Myocyte (in vitro differentiated cells): ENCODE measurements at regions not wholly inside any gene's neighbourhood (a gene's known extent, or its start where the extent isn't known, plus 50 kb on each side); places are given as distances from the start of the nearest gene placed in this dataset.

Source experiments
- DNase-seq: peaks from one replicate; pipeline ENCODE4 v3.0.0-alpha.2; 2012; ENCODE audit warnings: low read depth

- no peak for DNase-seq
Observed at GRCh38 chr2:5215989-5216607, 476.1 kb upstream of the SOX11 start.

DNA sequence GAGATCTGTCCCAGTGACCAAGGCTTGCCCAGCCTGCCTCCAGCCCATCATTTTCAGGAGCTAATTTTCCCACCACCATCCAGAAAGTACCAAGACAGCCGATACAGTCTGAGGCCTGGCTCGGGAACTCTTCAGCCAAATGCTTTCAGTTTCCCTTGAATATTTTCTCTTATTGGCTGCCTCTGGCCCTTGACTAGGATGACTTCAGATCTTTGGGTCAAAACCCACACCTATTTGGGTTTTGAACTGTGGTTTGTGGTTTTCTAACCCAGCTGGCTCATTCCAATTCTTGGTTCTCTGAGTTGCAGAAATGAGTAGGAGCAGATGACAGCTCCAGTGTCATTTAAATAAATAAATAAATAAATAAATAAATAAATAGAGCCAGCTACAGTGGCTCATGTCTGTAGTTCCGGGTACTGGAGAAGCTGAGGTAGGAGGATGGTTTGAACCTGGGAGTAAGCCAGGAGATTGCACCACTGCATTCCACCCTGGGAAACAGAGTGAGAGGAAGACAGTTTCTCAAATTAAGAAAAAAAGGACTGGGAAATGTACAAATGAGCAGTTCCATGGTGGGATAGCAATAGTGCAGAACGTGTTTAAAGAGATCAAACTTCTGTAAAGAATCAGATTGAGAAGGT lies 465.0 kb upstream of the SOX11 start:
- peak; percentile 3 for DNase-seq

GRCh38 chr2:5229574-5229973 lies 462.6 kb upstream of the SOX11 start:
- no peak for DNase-seq

DNA sequence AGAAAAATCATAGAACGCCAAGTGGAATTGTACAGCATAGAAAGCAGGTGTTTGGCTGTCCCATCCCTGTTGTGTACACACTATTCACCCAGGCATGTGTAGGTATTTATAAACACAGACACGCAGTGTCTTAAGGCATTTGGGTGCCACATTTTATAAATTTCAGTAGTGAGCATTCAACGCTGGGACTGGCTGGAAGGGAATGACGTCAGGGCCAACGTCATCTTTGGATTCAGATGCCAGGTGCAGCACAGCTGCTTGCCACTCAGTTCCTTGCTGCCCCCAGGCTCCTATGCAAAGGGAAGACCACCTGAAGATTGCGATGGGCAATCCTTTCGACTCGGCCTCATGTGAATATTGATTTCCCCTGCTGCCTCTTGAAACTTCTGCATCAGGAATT lies 461.7 kb upstream of the SOX11 start:
- DNase-seq, result no peak

- DNase-seq, result no peak
Observed at GRCh38 chr2:5230855-5231254, 461.3 kb upstream of the SOX11 start.

GRCh38 chr2:5231287-5231686 lies 460.9 kb upstream of the SOX11 start:
- DNase-seq, result no peak

- no peak for DNase-seq
Observed at GRCh38 chr2:5234563-5234962, 457.6 kb upstream of the SOX11 start.

GRCh38 chr2:5235701-5236100 lies 456.5 kb upstream of the SOX11 start:
- no peak for DNase-seq

DNA sequence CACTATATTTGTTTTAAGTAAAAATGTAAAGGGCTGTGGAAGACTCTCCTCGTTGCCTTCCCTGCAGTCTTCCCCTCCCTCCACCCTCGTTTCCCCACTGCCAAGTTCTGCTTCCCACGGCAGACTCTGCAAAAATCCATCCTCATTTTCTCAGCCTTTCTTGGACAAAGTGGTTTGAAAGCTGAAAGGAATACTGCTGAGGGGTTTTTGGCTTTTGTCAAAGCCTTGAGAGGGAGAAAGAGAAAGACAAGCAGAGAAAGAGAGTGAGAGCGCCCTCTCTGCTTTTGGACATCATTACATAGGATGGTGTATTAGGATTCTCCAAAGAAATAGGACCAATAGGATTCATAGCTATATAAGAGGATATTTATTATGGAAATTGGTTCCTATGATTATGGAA lies 455.9 kb upstream of the SOX11 start:
- no peak for DNase-seq

DNA sequence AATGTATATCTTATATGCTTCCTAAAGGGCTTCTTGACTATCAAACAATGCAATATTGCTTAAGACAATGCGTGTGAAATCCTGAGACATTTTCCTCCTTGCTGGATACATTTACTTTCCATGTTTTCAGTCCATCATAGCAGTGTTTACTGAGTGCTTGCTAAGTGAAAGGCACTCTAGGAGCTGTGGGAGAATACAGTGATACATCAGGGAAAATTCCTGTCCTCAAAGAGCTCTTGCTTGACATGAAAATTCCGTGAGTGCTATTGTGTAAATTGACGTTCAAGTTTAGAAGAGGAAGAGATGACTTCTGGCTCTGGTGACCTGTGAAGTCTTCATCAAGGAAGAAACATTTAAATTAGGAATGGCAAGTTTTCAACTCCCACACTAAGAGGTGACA lies 449.4 kb upstream of the SOX11 start:
- no peak for DNase-seq

DNA sequence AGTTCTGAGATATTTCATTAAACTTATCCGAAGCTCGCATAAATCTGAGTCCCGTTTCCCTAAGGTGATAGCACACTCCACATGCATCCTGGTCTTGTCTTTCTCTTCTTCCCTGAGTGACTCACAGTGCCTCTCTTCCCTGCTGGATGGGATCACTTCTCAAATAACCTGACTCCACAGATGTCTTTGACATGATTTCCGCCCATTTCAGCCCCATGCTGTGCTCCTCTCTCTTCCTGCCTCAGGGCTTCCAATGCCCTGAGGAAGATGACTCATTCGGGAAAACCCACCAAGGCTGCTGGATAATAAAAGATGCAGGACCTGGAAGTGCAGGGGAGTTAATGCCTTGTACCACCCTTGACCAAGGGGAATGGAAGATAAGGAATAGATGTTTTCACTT lies 441.7 kb upstream of the SOX11 start:
- DNase-seq, result no peak

GRCh38 chr2:5253263-5253662 lies 438.9 kb upstream of the SOX11 start:
- DNase-seq, result no peak

GRCh38 chr2:5254791-5255332 lies 437.3 kb upstream of the SOX11 start:
- no peak for DNase-seq

- no peak for DNase-seq
Observed at GRCh38 chr2:5263291-5263690, 428.9 kb upstream of the SOX11 start.

DNA sequence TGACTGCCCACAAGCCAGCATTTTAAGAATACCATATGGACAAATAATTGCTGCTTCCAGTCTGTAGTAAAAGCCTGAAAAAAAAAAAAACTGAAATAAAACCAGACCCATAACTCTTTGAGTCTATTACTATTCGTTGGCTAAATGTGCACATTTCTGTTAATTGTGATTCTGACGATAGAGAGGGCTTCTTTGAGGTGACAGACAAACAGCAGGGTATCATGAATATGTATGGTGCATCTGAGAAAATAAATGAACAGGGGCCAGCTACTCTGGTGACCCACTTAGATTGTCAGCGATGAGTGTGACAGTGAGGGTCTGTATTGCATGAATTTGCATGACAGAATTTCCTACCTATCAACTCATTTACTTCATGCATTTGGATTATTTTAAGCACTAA lies 427.8 kb upstream of the SOX11 start:
- DNase-seq, result no peak

DNA sequence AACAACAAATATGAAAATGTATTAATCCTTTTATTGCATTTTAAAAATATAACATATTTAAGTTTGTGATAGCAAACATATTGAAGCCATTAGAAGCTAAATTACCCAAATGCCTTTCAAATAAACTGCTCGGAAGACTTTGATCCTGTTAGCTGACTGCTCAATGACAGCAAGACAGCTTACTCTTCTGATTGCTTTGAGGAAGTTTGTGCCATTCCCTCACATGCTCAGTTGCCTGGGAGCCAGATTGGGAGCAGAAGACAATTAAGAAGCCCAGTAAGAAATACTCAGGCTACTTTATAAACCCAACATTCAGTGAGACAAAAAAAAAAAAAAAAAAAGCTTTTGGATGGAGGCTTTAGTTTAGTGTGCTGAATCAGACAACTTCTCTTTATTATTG lies 407.1 kb upstream of the SOX11 start:
- no peak for DNase-seq

DNA sequence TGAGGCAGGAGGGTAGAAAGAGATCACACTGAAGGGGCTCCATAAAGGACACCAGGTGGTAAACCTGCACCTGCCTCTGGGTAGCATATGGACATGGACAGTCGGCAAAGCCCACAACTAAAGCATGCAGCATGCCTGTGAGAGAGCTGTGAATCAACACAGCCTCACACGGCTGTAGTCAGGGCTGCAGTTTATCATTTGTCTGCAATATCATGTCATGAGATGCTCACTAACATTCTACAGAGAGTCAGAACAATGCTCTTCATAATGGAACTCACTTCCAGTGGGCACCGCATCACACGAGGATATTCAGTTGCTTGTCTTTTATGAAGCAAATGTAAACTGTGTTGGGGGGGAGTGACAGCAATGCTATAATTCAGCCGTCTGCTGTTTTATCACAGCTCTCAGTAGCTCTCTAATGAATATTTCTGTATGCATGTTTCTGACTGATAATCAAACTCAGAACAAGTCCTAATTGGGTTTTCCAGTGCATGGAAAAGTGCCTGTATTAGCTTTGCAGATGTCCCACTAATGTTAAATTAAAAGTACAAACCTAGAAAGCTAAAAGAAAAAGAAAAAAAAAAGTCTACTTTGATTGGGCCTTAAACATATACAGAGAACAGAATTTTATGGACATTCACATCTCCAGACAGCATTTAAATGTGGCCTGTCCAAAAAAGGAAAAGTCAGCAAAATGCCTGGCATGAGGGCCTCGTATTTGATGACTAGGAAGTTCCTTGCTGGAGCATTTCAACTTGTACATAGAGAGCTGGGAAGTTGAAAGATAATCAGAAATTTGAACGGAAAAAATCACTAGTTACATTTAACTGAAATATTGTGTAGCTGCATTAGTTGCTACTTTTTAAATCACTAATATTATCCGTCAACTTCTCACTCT lies 406.1 kb upstream of the SOX11 start:
- DNase-seq, result no peak

GRCh38 chr2:5287558-5288334 lies 404.4 kb upstream of the SOX11 start:
- DNase-seq, result no peak

- peak; percentile 1 for DNase-seq
Observed at GRCh38 chr2:5290900-5291546, 401.2 kb upstream of the SOX11 start.

DNA sequence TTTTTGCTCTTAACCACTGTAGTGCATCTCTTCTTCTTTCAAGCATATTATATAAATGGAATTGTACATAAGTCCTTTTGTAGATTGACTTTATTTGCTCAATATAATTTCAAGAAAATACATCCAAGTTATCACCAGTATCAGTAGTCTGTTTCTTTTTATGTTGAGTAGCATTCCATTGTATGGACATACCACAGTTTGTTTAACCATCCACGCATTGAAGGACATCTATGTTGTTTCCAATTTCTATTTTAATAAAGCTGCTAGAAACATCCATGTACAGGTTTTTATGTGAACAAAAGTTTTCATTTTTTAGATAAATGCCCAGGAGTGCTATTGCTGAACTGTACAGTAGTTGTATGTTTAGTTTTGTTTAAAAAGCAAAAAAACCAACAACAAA lies 387.5 kb upstream of the SOX11 start:
- DNase-seq, result no peak

DNA sequence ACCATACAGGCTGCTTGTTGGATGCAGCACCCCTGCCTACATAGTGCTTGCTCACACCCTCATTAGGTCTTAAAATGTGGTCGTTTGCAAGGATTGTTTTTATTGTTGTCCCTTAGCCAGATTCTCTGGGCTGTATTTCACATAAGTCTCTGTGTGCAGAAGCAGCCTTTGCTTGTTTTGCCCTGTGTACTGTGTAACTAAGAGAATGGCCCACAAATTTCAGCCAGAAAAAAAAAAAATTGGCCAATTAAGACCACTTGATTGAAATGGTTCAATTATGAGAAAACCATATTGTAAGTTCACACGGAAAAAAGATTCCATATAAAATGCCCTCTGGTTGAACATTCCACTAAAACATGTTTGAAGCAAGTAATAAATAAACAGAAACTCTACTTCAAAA lies 377.1 kb upstream of the SOX11 start:
- DNase-seq, result no peak
